PC-9 (cell line): ENCODE measurements at regions not wholly inside any gene's neighbourhood (a gene's known extent, or its start where the extent isn't known, plus 50 kb on each side); places are given as distances from the start of the nearest gene placed in this dataset.

Experiments
- EZH2 ChIP-seq: fragments of 200-600 bp; sonication (generic); IDR thresholded peaks from 2 replicates; pipeline ENCODE4 v1.8.0; 2017; ENCODE audit warnings: antibody characterized with exemption, low read depth
- TF ChIP-seq, protein P1 (sequence below): fragments of 200-600 bp; sonication (generic); conservative IDR thresholded peaks from 2 replicates; pipeline ENCODE4 v1.6.1; 2017; ENCODE audit warnings: mixed run types, antibody characterized with exemption, mild to moderate bottlenecking, moderate library complexity

DNA sequence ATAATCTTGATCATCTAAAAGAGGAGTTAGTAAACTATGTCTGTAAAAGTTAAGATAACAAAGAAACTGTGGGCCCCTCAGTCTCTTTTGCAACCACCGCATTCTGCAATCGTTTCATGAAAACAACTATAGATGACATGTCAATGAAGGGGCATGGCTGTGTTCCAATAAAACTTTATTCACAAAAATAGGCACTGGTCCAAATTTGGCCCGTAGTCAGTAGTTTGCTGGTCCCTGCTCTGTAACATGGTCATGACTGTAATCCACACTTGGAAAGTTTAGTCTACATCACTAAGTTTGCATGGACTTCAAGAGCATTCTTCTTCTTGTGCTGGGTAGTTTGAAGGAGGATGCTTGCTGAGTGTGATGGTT is 299.3 kb upstream of the PSMD7 start:
- TF ChIP-seq, protein P1, sequence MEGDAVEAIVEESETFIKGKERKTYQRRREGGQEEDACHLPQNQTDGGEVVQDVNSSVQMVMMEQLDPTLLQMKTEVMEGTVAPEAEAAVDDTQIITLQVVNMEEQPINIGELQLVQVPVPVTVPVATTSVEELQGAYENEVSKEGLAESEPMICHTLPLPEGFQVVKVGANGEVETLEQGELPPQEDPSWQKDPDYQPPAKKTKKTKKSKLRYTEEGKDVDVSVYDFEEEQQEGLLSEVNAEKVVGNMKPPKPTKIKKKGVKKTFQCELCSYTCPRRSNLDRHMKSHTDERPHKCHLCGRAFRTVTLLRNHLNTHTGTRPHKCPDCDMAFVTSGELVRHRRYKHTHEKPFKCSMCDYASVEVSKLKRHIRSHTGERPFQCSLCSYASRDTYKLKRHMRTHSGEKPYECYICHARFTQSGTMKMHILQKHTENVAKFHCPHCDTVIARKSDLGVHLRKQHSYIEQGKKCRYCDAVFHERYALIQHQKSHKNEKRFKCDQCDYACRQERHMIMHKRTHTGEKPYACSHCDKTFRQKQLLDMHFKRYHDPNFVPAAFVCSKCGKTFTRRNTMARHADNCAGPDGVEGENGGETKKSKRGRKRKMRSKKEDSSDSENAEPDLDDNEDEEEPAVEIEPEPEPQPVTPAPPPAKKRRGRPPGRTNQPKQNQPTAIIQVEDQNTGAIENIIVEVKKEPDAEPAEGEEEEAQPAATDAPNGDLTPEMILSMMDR: no peak
- TF ChIP-seq EZH2: no peak
